GM23338 (cell line): ENCODE measurements at regions not wholly inside any gene's neighbourhood (a gene's known extent, or its start where the extent isn't known, plus 50 kb on each side); places are given as distances from the start of the nearest gene placed in this dataset.
"Not testable (repeated sequence)": the region's sequence is repeated elsewhere in the genome, so short reads cannot be mapped to it uniquely, and the experiment has no call there.

Experiments used
- ATAC-seq: fragments of 200-7000 bp; cut with Tn5 transposase; 3 replicates; pipeline ENCODE4 v1.9.1; 2020
- DNase-seq: peaks from one replicate; pipeline ENCODE4 v3.0.0-alpha.2; 2015; ENCODE audit warnings: low spot score
- H2AFZ ChIP-seq: fragments of 200-600 bp; sonication (generic); 2 replicates; pipeline ENCODE4 v1.8.0; 2016; ENCODE audit warnings: antibody characterized with exemption, mild to moderate bottlenecking, moderate library complexity
- H3F3A ChIP-seq: fragments of 200-600 bp; sonication (generic); replicated peaks from 2 replicates; pipeline ENCODE4 v1.8.0; 2017; ENCODE audit warnings: antibody characterized with exemption, mixed run types, low read depth
- H3K27ac ChIP-seq: fragments of 200-600 bp; sonication (generic); 2 replicates; pipeline ENCODE4 v1.6.1; 2016; ENCODE audit warnings: low read depth
- H3K27me3 ChIP-seq: fragments of 200-600 bp; sonication (generic); 2 replicates; pipeline ENCODE4 v1.8.0; 2016; ENCODE audit warnings: mild to moderate bottlenecking, mixed run types, moderate library complexity; ENCODE audit not compliant: insufficient read depth
- H3K36me3 ChIP-seq: fragments of 200-600 bp; sonication (generic); 2 replicates; pipeline ENCODE4 v1.8.0; 2016; ENCODE audit warnings: mild to moderate bottlenecking; ENCODE audit not compliant: insufficient read depth
- H3K4me1 ChIP-seq: fragments of 200-600 bp; sonication (generic); 2 replicates; pipeline ENCODE4 v1.8.0; 2016; ENCODE audit warnings: mild to moderate bottlenecking, moderate library complexity; ENCODE audit not compliant: insufficient read depth
- H3K4me2 ChIP-seq: fragments of 200-600 bp; sonication (generic); 2 replicates; pipeline ENCODE4 v1.7.1; 2017; ENCODE audit warnings: mixed run types
- H3K4me3 ChIP-seq: fragments of 200-600 bp; sonication (generic); 2 replicates; pipeline ENCODE4 v1.6.1; 2016; ENCODE audit warnings: mixed run types
- H3K79me2 ChIP-seq: fragments of 200-600 bp; sonication (generic); replicated peaks from 2 replicates; pipeline ENCODE4 v1.8.0; 2017; ENCODE audit warnings: mild to moderate bottlenecking; ENCODE audit not compliant: insufficient read depth
- H3K9me2 ChIP-seq: fragments of 200-600 bp; sonication (generic); 2 replicates; pipeline ENCODE4 v1.8.0; 2017; ENCODE audit not compliant: insufficient read depth
- H4K20me1 ChIP-seq: fragments of 200-600 bp; sonication (generic); replicated peaks from 2 replicates; pipeline ENCODE4 v1.8.0; 2017; ENCODE audit warnings: mild to moderate bottlenecking; ENCODE audit not compliant: insufficient read depth
- H3K27ac Mint-ChIP-seq: 2 replicates; pipeline ENCODE4 v1.8.0; 2020; ENCODE audit warnings: inconsistent platforms, mild to moderate bottlenecking, moderate library complexity, mixed read lengths
- H3K27me3 Mint-ChIP-seq: 3 replicates; pipeline ENCODE4 v1.8.0; 2022; ENCODE audit warnings: low read depth, mild to moderate bottlenecking, moderate library complexity, mixed read lengths, inconsistent platforms; ENCODE audit not compliant: insufficient read depth, poor library complexity
- H3K36me3 Mint-ChIP-seq: 3 replicates; pipeline ENCODE4 v1.8.0; 2021; ENCODE audit warnings: low read depth, mild to moderate bottlenecking, inconsistent platforms, moderate library complexity, mixed read lengths
- H3K4me1 Mint-ChIP-seq: 3 replicates; pipeline ENCODE4 v1.8.0; 2020; ENCODE audit warnings: mild to moderate bottlenecking, inconsistent platforms, mixed read lengths
- H3K4me3 Mint-ChIP-seq: 3 replicates; pipeline ENCODE4 v1.8.0; 2021; ENCODE audit warnings: moderate library complexity, mild to moderate bottlenecking, inconsistent platforms, mixed read lengths
- H3K9me3 Mint-ChIP-seq: 3 replicates; pipeline ENCODE4 v1.8.0; 2020; ENCODE audit warnings: moderate library complexity, mild to moderate bottlenecking, inconsistent platforms, mixed read lengths
- CREB1 ChIP-seq: fragments of 250-450 bp; sonication (Bioruptor Pico); IDR thresholded peaks from 2 replicates; pipeline ENCODE4 v1.5.0; 2020; ENCODE audit warnings: low read depth, mild to moderate bottlenecking, moderate library complexity
- ETS1 ChIP-seq: IDR thresholded peaks from 2 replicates; pipeline ENCODE4 v1.6.1; 2016; ENCODE audit warnings: antibody characterized with exemption
- EZH2 ChIP-seq: fragments of 200-600 bp; sonication (generic); IDR thresholded peaks from one replicate; pipeline ENCODE4 v1.8.0; 2017; ENCODE audit warnings: antibody characterized with exemption, mild to moderate bottlenecking, low read depth; ENCODE audit not compliant: unreplicated experiment
- EZH2phosphoT487 ChIP-seq: fragments of 200-600 bp; sonication (generic); IDR thresholded peaks from one replicate; pipeline ENCODE4 v1.8.1; 2018; ENCODE audit warnings: antibody characterized with exemption; ENCODE audit not compliant: unreplicated experiment
- JUNB ChIP-seq: IDR thresholded peaks from one replicate; pipeline ENCODE4 v1.6.1; 2016; ENCODE audit warnings: antibody characterized with exemption; ENCODE audit not compliant: unreplicated experiment
- NANOG ChIP-seq: IDR thresholded peaks from 2 replicates; pipeline ENCODE4 v1.6.1; 2016; ENCODE audit warnings: antibody characterized with exemption, borderline replicate concordance
- POLR2AphosphoS5 ChIP-seq: IDR thresholded peaks from 2 replicates; pipeline ENCODE4 v1.6.1; 2016; ENCODE audit warnings: antibody characterized with exemption, low read depth
- STAT1 ChIP-seq: IDR thresholded peaks from one replicate; pipeline ENCODE4 v1.6.1; 2016; ENCODE audit warnings: antibody characterized with exemption; ENCODE audit not compliant: unreplicated experiment
- ZNF114 ChIP-seq: fragments of 250-450 bp; sonication (Bioruptor Pico); IDR thresholded peaks from 2 replicates; pipeline ENCODE4 v1.5.0; 2020; ENCODE audit warnings: mild to moderate bottlenecking, moderate library complexity
- ZNF462 ChIP-seq: fragments of 250-450 bp; sonication (Bioruptor Pico); IDR thresholded peaks from 2 replicates; pipeline ENCODE4 v1.5.0; 2020; ENCODE audit warnings: mild to moderate bottlenecking, moderate library complexity

- no peak for TF ChIP-seq JUNB
- TF ChIP-seq POLR2AphosphoS5 = no peak
Observed at GRCh38 chr21:35502821-35503220, 453.7 kb upstream of the RUNX1 start (continued).

- H3K4me1 ChIP-seq, H3K4me2 ChIP-seq, DNase-seq, H2AFZ ChIP-seq, H3F3A ChIP-seq, H3K36me3 Mint-ChIP-seq, H4K20me1 ChIP-seq, H3K27me3 Mint-ChIP-seq, ATAC-seq, H3K9me2 ChIP-seq, H3K4me3 Mint-ChIP-seq, H3K36me3 ChIP-seq, H3K27ac ChIP-seq, H3K4me3 ChIP-seq, H3K79me2 ChIP-seq, H3K27me3 ChIP-seq, H3K27ac Mint-ChIP-seq, H3K4me1 Mint-ChIP-seq: not testable (repeated sequence)
- H3K9me3 Mint-ChIP-seq = peaks cover 20% of the 10 kb centered on the region
Observed at GRCh38 chr21:35497522-35497921, 448.4 kb upstream of the RUNX1 start.

GRCh38 chr21:35491920-35492678 lies 443.0 kb upstream of the RUNX1 start:
- Histone ChIP-seq H3K4me2 (no peak overlapping the region), H3K36me3 (no peaks in the 10 kb centered on the region), H3K79me2 (no peaks in the 10 kb centered on the region), H4K20me1 (no peaks in the 10 kb centered on the region), H3K4me1 (no peaks in the 10 kb centered on the region), H3F3A (no peaks in the 10 kb centered on the region), H3K9me2 (no peaks in the 10 kb centered on the region), H3K27ac (no peak overlapping the region), H3K4me3 (no peak overlapping the region), H2AFZ (no peak overlapping the region), H3K27me3 (no peaks in the 10 kb centered on the region)
- H3K4me3 Mint-ChIP-seq = no peak overlapping the region
- H3K27me3 Mint-ChIP-seq = no peaks in the 10 kb centered on the region
- no peaks in the 10 kb centered on the region for H3K4me1 Mint-ChIP-seq
- H3K9me3 Mint-ChIP-seq = peaks cover 3% of the 10 kb centered on the region; the same call in 1 of the 3 replicates
- H3K27ac Mint-ChIP-seq = no peak overlapping the region
- no peak for ATAC-seq
- H3K36me3 Mint-ChIP-seq = no peaks in the 10 kb centered on the region
- DNase-seq = no peak
- TF ChIP-seq ETS1 (no peak), NANOG (no peak), EZH2 (no peak), CREB1 (no peak), POLR2AphosphoS5 (no peak), ZNF114 (CRISPR knock-in tag) (no peak), ZNF462 (no peak), JUNB (no peak), STAT1 (no peak), EZH2phosphoT487 (no peak)
